ENCODE measurements at regions not wholly inside any gene's neighbourhood (a gene's known extent, or its start where the extent isn't known, plus 50 kb on each side); places are given as distances from the start of the nearest gene placed in this dataset.

- Histone ChIP-seq H3K4me2 (ENCODE audit: low read depth, low read length) (no peak overlapping the region), H3K56ac (ENCODE audit: extremely low read depth, insufficient read depth, low read length) (no peak overlapping the region), H3K4ac (ENCODE audit: low read depth, low read length) (no peak overlapping the region), H3K9me1 (ENCODE audit: insufficient read depth, low read length) (no peaks in the 10 kb centered on the region), H2AFZ (replicated peaks; ENCODE audit: low read length, poor library complexity) (no peak overlapping the region), H2BK120ac (ENCODE audit: low read depth, low read length) (no peak overlapping the region), H3K27me3 (ENCODE audit: control insufficient read depth, insufficient read depth, low read length) (no peaks in the 10 kb centered on the region), H2BK5ac (ENCODE audit: low read depth, low read length, poor library complexity, severe bottlenecking) (no peak overlapping the region), H2BK15ac (ENCODE audit: low read depth, low read length) (no peak overlapping the region), H3K79me1 (ENCODE audit: low read depth in 1 of 2, low read length in 2 of 2) (no peaks in the 10 kb centered on the region), H2AK9ac (replicated peaks; ENCODE audit: low read depth, low read length, poor library complexity) (no peak overlapping the region), H2AK5ac (ENCODE audit: low read depth, low read length) (no peak overlapping the region), H4K8ac (ENCODE audit: low read depth in 2 of 2, low read length in 2 of 2) (no peak overlapping the region), H3K9me3 (ENCODE audit: control insufficient read depth, insufficient read depth, low read length) (peaks cover 57% of the 10 kb centered on the region), H4K91ac (ENCODE audit: insufficient read depth, low read depth, low read length) (no peak overlapping the region), H4K20me1 (ENCODE audit: insufficient read depth, low read length) (no peaks in the 10 kb centered on the region), H3K36me3 (ENCODE audit: control insufficient read depth, insufficient read depth, low read length) (no peaks in the 10 kb centered on the region), H3K4me1 (ENCODE audit: control insufficient read depth, insufficient read depth, low read length) (no peaks in the 10 kb centered on the region), H3K27ac (ENCODE audit: insufficient read depth, low read length) (no peak overlapping the region), H4K5ac (ENCODE audit: low read depth, low read length) (no peak overlapping the region), H2BK20ac (ENCODE audit: low read depth, low read length) (no peak overlapping the region), H3K4me3 (ENCODE audit: insufficient read depth, low read depth, low read length) (no peak overlapping the region), H3K9ac (ENCODE audit: low read depth, low read length) (no peak overlapping the region), H3K14ac (replicated peaks; ENCODE audit: low read depth, low read length) (no peak overlapping the region), H3K18ac (ENCODE audit: low read depth, low read length) (no peak overlapping the region), H3K23ac (ENCODE audit: low read depth, low read length) (no peak overlapping the region)
- intact Hi-C loops (cut with micrococcal nuclease): no loop called here
- dilution Hi-C loops (cut with HindIII; ENCODE audit: low sequenced_read_pairs, unreplicated experiment): no loop called here
- no TSS peak for BruUV-seq (replicated peaks)
- in situ Hi-C loops (cut with MboI; ENCODE audit: low sequenced_read_pairs): no loop called here
- ChIA-PET CTCF (no interaction called here), POLR2A (ENCODE audit: unreplicated experiment) (no interaction called here)
- ATAC-seq (ENCODE audit: low read depth): no peak
- TF ChIP-seq BHLHE40 (IDR thresholded peaks at IDR 0.05; ENCODE audit: low read depth, low read length) (no peak), MAFK (IDR thresholded peaks at IDR 0.05; ENCODE audit: low read depth, low read length) (no peak), CEBPB (IDR thresholded peaks at IDR 0.05; ENCODE audit: low read depth, low read length) (no peak), POLR2A (IDR thresholded peaks at IDR 0.05; ENCODE audit: low read depth, low read length) (no peak), MXI1 (IDR thresholded peaks at IDR 0.05; ENCODE audit: borderline replicate concordance, low read depth, low read length) (no peak), CTCF (conservative IDR thresholded peaks at IDR 0.05; ENCODE audit: low read depth, low read length) (no peak), NFE2L2 (IDR thresholded peaks at IDR 0.05; ENCODE audit: low read depth, low read length) (no peak), RAD21 (IDR thresholded peaks at IDR 0.05; ENCODE audit: low read length) (no peak), RFX5 (IDR thresholded peaks at IDR 0.05; ENCODE audit: low read depth, low read length) (no peak), MAZ (IDR thresholded peaks at IDR 0.05; ENCODE audit: borderline replicate concordance, low read depth, low read length) (no peak), CHD1 (IDR thresholded peaks at IDR 0.05; ENCODE audit: low read depth, low read length) (no peak)
- TF ChIP-seq, protein P1, sequence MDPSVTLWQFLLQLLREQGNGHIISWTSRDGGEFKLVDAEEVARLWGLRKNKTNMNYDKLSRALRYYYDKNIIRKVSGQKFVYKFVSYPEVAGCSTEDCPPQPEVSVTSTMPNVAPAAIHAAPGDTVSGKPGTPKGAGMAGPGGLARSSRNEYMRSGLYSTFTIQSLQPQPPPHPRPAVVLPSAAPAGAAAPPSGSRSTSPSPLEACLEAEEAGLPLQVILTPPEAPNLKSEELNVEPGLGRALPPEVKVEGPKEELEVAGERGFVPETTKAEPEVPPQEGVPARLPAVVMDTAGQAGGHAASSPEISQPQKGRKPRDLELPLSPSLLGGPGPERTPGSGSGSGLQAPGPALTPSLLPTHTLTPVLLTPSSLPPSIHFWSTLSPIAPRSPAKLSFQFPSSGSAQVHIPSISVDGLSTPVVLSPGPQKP (IDR thresholded peaks at IDR 0.05; ENCODE audit: borderline replicate concordance, low read depth, low read length): no peak
- DNase-seq: no peak
- no CpG with 5 or more reads among the region's 12 CpGs for WGBS, 2 experiments (ENCODE audit: extremely low coverage in 2 of 2, insufficient read length in 1 of 2)
These were observed 885.6 kb downstream of the BRD1 start for GRCh38 chr22:48941903-48942575.

Data from IMR-90 (cell line).